HL-60 (cell line): ENCODE measurements at regions not wholly inside any gene's neighbourhood (a gene's known extent, or its start where the extent isn't known, plus 50 kb on each side); places are given as distances from the start of the nearest gene placed in this dataset.

Source experiments
- DNase-seq, 2 experiments: peaks; one replicate each; pipeline ENCODE4 v3.0.0-alpha.2; 2010 to 2020; ENCODE audit warnings: low read depth in 1 of 2, low spot score in 1 of 2
- H3K27ac ChIP-seq: fragments of 250-450 bp; sonication (Bioruptor Pico); replicated peaks from 2 replicates; pipeline ENCODE4 v1.5.1; 2020; ENCODE audit warnings: mild to moderate bottlenecking, moderate library complexity
- H3K27me3 ChIP-seq: fragments of 250-450 bp; sonication (Bioruptor Pico); 2 replicates; pipeline ENCODE4 v1.5.1; 2021; ENCODE audit warnings: mild to moderate bottlenecking, moderate library complexity; ENCODE audit not compliant: insufficient read depth, poor library complexity, severe bottlenecking
- H3K4me3 ChIP-seq: replicated peaks from 2 replicates; pipeline ENCODE4 v1.5.1; 2011; ENCODE audit warnings: mild to moderate bottlenecking, control low read depth, low read length; ENCODE audit not compliant: insufficient read depth
- GABPA ChIP-seq: IDR thresholded peaks from 2 replicates; pipeline ENCODE4 v1.6.1; 2012; ENCODE audit warnings: low read depth
- POLR2AphosphoS5 ChIP-seq: IDR thresholded peaks from 2 replicates; pipeline ENCODE4 v1.6.1; 2012; ENCODE audit warnings: low read depth
- SPI1 ChIP-seq: IDR thresholded peaks from 2 replicates; pipeline ENCODE4 v1.6.1; 2012; ENCODE audit warnings: low read depth, mild to moderate bottlenecking, borderline replicate concordance
- TF ChIP-seq, protein P1 (sequence below): IDR thresholded peaks from one replicate; pipeline ENCODE4 v1.5.1; 2011; ENCODE audit warnings: low read length, control low read depth, inconsistent platforms; ENCODE audit not compliant: insufficient read depth
- TF ChIP-seq, protein P2 (sequence below): IDR thresholded peaks from 2 replicates; pipeline ENCODE4 v1.6.1; 2012; ENCODE audit warnings: low read depth; ENCODE audit not compliant: insufficient replicate concordance

DNA sequence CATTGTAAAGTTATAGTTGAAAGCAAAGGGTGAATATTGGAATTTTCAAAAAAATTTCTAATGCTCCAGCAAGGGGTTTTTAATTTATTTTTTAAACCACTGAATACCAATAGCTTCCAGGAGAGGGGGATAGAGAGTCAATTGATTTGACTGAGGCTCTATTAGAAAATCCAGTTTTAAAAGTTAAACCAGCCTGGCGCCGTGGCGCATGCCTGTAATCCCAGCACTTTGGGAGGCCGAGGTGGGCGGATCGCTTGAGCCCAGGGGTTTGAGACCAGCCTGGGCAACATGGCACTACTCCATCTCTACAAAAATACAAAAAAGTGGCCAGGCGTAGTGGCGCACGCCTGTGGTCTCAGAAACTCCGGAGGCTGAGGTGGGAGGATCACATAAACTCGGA is 150.1 kb downstream of the SLC38A4 start:
- no peak for TF ChIP-seq POLR2AphosphoS5
- TF ChIP-seq SPI1 = no peak
- TF ChIP-seq GABPA = no peak
- TF ChIP-seq, protein P1, sequence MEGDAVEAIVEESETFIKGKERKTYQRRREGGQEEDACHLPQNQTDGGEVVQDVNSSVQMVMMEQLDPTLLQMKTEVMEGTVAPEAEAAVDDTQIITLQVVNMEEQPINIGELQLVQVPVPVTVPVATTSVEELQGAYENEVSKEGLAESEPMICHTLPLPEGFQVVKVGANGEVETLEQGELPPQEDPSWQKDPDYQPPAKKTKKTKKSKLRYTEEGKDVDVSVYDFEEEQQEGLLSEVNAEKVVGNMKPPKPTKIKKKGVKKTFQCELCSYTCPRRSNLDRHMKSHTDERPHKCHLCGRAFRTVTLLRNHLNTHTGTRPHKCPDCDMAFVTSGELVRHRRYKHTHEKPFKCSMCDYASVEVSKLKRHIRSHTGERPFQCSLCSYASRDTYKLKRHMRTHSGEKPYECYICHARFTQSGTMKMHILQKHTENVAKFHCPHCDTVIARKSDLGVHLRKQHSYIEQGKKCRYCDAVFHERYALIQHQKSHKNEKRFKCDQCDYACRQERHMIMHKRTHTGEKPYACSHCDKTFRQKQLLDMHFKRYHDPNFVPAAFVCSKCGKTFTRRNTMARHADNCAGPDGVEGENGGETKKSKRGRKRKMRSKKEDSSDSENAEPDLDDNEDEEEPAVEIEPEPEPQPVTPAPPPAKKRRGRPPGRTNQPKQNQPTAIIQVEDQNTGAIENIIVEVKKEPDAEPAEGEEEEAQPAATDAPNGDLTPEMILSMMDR = no peak
- TF ChIP-seq, protein P2, sequence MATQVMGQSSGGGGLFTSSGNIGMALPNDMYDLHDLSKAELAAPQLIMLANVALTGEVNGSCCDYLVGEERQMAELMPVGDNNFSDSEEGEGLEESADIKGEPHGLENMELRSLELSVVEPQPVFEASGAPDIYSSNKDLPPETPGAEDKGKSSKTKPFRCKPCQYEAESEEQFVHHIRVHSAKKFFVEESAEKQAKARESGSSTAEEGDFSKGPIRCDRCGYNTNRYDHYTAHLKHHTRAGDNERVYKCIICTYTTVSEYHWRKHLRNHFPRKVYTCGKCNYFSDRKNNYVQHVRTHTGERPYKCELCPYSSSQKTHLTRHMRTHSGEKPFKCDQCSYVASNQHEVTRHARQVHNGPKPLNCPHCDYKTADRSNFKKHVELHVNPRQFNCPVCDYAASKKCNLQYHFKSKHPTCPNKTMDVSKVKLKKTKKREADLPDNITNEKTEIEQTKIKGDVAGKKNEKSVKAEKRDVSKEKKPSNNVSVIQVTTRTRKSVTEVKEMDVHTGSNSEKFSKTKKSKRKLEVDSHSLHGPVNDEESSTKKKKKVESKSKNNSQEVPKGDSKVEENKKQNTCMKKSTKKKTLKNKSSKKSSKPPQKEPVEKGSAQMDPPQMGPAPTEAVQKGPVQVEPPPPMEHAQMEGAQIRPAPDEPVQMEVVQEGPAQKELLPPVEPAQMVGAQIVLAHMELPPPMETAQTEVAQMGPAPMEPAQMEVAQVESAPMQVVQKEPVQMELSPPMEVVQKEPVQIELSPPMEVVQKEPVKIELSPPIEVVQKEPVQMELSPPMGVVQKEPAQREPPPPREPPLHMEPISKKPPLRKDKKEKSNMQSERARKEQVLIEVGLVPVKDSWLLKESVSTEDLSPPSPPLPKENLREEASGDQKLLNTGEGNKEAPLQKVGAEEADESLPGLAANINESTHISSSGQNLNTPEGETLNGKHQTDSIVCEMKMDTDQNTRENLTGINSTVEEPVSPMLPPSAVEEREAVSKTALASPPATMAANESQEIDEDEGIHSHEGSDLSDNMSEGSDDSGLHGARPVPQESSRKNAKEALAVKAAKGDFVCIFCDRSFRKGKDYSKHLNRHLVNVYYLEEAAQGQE = no peak
- H3K27me3 ChIP-seq = no peaks in the 10 kb centered on the region
- no peak for DNase-seq
- no peak overlapping the region for H3K4me3 ChIP-seq
- H3K27ac ChIP-seq = no peak overlapping the region

DNA sequence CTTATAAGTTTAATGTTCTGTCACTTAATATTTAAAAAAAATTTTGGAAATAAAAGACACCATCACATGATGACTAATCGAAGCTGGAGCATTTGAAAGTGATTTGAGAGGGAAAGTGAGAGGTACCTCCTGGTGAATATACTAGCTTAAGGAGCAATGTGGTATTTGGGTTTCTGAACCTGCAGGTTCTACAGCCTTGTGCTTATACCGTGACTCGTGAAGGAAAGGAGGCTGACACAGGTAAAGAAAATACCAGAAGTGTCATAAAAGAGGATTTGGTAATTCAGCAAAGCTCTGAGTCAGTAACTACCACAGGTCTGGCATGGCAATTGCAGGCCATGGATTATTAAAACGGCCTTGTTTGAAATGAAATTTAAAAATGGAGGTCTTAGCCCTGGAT is 151.0 kb downstream of the SLC38A4 start:
- no peak overlapping the region for H3K27ac ChIP-seq
- TF ChIP-seq, protein P2 = no peak
- TF ChIP-seq, protein P1 = no peak
- no peak for TF ChIP-seq SPI1
- no peak for TF ChIP-seq GABPA
- TF ChIP-seq POLR2AphosphoS5 = no peak
- H3K27me3 ChIP-seq = no peaks in the 10 kb centered on the region
- no peak for DNase-seq
- no peak overlapping the region for H3K4me3 ChIP-seq

DNA sequence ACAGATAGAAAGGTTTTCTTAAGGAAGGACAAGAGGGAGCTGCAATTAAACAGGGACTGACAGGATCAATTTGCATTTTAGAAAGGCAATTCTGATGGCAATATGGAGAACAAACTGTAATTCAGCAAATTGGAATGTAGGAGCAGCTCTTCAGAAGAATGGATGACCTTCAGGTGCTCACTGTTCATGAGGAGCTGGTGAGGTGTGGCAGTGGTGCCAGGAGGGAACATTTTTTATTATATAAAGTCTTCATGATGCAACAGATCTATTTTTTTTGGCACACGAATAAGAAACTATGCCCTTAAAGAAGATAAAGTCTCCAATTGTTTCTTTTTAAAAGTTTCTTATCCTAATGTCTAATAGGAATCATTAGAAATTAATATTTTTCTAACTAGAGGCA is 151.7 kb downstream of the SLC38A4 start:
- H3K4me3 ChIP-seq = no peak overlapping the region
- no peak overlapping the region for H3K27ac ChIP-seq
- H3K27me3 ChIP-seq = no peaks in the 10 kb centered on the region
- TF ChIP-seq SPI1 (no peak), POLR2AphosphoS5 (no peak), GABPA (no peak)
- TF ChIP-seq, protein P2 = no peak
- TF ChIP-seq, protein P1 = no peak
- no peak for DNase-seq
